Brain microvascular endothelial cell (primary cell): ENCODE measurements at regions not wholly inside any gene's neighbourhood (a gene's known extent, or its start where the extent isn't known, plus 50 kb on each side); places are given as distances from the start of the nearest gene placed in this dataset.
A peak's percentile ranks its signal among the peaks of the same experiment; 100 is the strongest.

Experiments
- DNase-seq: peaks from one replicate; pipeline ENCODE4 v3.0.0-alpha.2; 2020
- H3K27ac ChIP-seq: fragments of 250-450 bp; sonication (Bioruptor Pico); 2 replicates; pipeline ENCODE4 v1.5.1; 2020; ENCODE audit warnings: mild to moderate bottlenecking, moderate library complexity
- H3K27me3 ChIP-seq: fragments of 250-450 bp; sonication (Bioruptor Pico); replicated peaks from 2 replicates; pipeline ENCODE4 v1.5.1; 2020; ENCODE audit warnings: mild to moderate bottlenecking
- H3K36me3 ChIP-seq: fragments of 250-450 bp; sonication (Bioruptor Pico); replicated peaks from 2 replicates; pipeline ENCODE4 v1.5.1; 2020; ENCODE audit warnings: mild to moderate bottlenecking
- H3K4me3 ChIP-seq: 2 replicates; pipeline ENCODE4 v1.5.1; 2011; ENCODE audit warnings: low read depth, mild to moderate bottlenecking, control low read depth, low read length, moderate library complexity
- in situ Hi-C: cut with HindIII; loops from 2 replicates; pipeline ENCODE4 v1.10.0; 2017; ENCODE audit warnings: low sequenced_read_pairs, low pct_ligation_motif_present
- TF ChIP-seq, protein P1 (sequence below): IDR thresholded peaks from 2 replicates; pipeline ENCODE4 v1.5.1; 2011; ENCODE audit warnings: low read depth, mild to moderate bottlenecking, moderate library complexity, low read length, control low read depth, inconsistent platforms; ENCODE audit errors: missing control alignments

GRCh38 chr15:70530017-70530499 lies 233.3 kb downstream of the UACA start:
- TF ChIP-seq, protein P1, sequence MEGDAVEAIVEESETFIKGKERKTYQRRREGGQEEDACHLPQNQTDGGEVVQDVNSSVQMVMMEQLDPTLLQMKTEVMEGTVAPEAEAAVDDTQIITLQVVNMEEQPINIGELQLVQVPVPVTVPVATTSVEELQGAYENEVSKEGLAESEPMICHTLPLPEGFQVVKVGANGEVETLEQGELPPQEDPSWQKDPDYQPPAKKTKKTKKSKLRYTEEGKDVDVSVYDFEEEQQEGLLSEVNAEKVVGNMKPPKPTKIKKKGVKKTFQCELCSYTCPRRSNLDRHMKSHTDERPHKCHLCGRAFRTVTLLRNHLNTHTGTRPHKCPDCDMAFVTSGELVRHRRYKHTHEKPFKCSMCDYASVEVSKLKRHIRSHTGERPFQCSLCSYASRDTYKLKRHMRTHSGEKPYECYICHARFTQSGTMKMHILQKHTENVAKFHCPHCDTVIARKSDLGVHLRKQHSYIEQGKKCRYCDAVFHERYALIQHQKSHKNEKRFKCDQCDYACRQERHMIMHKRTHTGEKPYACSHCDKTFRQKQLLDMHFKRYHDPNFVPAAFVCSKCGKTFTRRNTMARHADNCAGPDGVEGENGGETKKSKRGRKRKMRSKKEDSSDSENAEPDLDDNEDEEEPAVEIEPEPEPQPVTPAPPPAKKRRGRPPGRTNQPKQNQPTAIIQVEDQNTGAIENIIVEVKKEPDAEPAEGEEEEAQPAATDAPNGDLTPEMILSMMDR = no peak
- Histone ChIP-seq H3K36me3 (no peaks in the 10 kb centered on the region), H3K27me3 (peaks cover 5% of the 10 kb centered on the region), H3K4me3 (no peak overlapping the region), H3K27ac (no peak overlapping the region)
- in situ Hi-C loops = no loop called here
- no peak for DNase-seq

GRCh38 chr15:70528816-70529215 lies 234.5 kb downstream of the UACA start:
- DNase-seq = no peak
- in situ Hi-C loops = no loop called here
- no peaks in the 10 kb centered on the region for H3K36me3 ChIP-seq
- H3K4me3 ChIP-seq = no peak overlapping the region
- H3K27me3 ChIP-seq = peaks cover 5% of the 10 kb centered on the region
- TF ChIP-seq, protein P1 = no peak
- H3K27ac ChIP-seq = no peak overlapping the region

DNA sequence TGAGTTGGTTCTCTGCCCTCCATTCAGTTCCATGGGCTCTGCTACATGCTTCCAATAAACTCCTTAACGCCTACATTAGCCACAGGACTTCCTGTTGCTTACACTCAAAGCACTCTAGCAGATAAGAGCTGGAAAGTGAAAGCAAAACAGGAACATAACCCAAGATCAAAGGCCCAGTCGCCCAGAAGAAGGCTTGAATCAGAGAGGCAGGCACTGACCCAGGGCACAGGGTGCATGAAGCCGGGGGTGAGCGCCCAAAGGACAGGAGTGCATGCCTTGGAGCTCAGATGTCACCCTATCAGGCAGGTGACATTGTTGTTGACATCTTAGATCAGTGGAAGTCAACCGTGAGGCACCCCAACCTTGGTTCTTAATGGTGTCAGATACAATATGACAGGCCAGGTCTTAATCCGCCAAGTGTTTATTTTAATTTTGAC lies 235.1 kb downstream of the UACA start:
- TF ChIP-seq, protein P1 = no peak
- peak; percentile 72 for DNase-seq
- no peak overlapping the region for H3K27ac ChIP-seq
- no peak overlapping the region for H3K4me3 ChIP-seq
- peaks cover 5% of the 10 kb centered on the region for H3K27me3 ChIP-seq
- H3K36me3 ChIP-seq = no peaks in the 10 kb centered on the region
- in situ Hi-C loops = no loop called here

DNA sequence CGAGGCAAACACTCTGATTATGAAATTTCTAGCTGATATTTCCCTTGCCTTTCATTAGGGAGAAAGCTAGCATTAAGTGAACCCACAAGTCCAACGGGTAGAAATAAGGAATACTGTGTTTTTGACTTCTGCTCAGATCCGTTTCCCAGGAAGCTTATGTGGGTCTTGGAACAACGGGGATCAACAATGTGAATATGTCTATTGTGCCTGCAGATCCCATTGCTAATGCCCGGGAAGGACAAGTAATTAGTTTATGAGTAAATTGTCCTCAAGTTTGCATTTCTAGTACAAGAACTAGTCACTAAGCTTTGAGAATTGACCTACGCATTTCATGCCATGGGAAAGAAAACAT lies 236.4 kb downstream of the UACA start:
- peaks cover 5% of the 10 kb centered on the region for H3K27me3 ChIP-seq
- H3K36me3 ChIP-seq = no peaks in the 10 kb centered on the region
- TF ChIP-seq, protein P1 = no peak
- in situ Hi-C loops = no loop called here
- no peak for DNase-seq
- H3K27ac ChIP-seq = no peak overlapping the region
- peak overlapping the region; percentile 39 for H3K4me3 ChIP-seq

- Histone ChIP-seq H3K27ac (no peak overlapping the region), H3K27me3 (peaks cover under 1% of the 10 kb centered on the region), H3K4me3 (peak overlapping the region; percentile 39), H3K36me3 (no peaks in the 10 kb centered on the region)
- in situ Hi-C loops = no loop called here
- DNase-seq = peak; percentile 89
- TF ChIP-seq, protein P1 = no peak
Observed at GRCh38 chr15:70526221-70526973, 237.0 kb downstream of the UACA start.

DNA sequence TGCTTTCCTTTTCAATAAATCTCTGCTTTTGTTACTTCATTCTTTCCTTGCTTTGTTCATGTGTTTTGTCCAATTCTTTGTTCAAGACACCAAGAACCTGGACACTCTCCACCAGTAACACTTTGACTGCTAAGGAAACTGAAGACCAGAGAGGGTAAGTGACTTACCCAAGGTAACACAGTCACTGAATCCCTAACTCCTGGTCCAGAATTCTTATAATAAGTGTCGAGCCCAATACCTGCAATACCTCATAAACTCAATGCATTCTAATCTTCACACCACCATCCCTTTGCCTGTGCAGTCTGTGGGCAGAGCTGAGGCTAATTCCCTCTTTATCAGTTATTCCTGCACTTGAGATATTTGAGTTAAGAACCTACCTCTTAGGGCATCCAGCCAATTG lies 237.8 kb downstream of the UACA start:
- TF ChIP-seq, protein P1 = no peak
- H3K36me3 ChIP-seq = no peaks in the 10 kb centered on the region
- H3K27me3 ChIP-seq = peaks cover 6% of the 10 kb centered on the region
- DNase-seq = no peak
- no peak overlapping the region for H3K27ac ChIP-seq
- in situ Hi-C loops = no loop called here
- no peak overlapping the region for H3K4me3 ChIP-seq
